ENCODE measurements at regions not wholly inside any gene's neighbourhood (a gene's known extent, or its start where the extent isn't known, plus 50 kb on each side); places are given as distances from the start of the nearest gene placed in this dataset.
"Not testable (repeated sequence)": the region's sequence is repeated elsewhere in the genome, so short reads cannot be mapped to it uniquely, and the experiment has no call there.

DNA sequence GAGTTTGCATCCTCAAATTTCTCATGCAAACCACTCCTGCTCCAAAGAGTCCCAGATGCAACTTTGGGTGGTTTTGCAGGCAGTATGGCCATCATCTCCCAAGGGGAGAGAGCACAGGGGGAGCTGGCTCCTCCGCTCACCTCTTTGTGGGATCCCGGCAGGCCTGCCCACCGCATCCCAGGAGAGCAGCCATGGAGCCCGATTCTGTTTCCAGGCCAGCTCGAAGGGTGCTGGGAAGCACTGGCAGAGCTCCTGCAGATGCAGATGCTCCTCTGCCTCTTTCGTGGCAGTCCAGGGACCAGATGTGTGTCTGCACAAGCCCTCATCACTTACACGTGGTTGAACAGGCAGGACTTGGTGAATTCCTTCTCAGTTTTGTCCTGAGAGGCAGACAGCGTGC is 239.3 kb upstream of the SGCG start:
- DNase-seq (ENCODE audit: extremely low read depth, low read depth, low spot score), result not testable (repeated sequence)

DNA sequence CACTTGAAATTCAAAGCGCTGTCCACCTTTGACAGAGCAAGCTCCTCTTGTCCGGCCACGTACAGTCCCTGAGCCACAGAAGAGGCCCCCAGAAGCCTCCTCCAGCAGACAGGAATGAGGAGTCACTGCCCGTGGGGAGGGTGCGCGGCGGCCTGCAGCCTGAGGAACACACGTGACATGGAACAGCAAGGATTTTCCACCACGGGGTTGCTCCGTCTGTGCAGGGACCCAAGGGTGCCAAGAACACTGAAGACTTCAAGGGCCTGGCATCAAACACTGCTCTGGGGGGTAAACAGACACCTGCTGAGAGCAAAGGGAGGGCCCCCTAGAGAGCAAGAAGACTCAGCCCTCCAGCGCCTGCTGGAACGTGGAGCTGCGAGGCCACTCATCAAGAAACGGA is 237.9 kb upstream of the SGCG start:
- DNase-seq (ENCODE audit: extremely low read depth, low read depth, low spot score), result not testable (repeated sequence)

DNA sequence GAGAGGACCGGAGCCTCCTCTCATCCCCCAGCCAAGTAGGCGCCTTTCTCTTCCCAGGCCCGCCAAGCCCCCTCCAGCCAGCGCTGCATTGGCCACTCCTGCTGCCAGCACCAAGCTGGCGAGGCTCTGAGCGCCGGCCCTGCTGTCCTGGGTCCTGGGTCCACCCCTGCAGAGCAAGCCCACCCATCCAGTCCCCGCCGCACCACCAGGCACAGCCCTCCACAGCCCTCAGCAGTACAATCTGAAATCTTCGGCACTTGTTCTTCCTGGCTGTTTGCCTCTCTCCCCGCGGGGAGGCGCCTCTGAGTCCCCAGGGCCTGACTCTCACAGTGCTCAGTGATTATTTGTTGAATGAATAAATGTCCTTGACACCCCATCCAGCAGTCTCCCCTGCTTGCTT is 236.4 kb upstream of the SGCG start:
- DNase-seq (ENCODE audit: extremely low read depth, low read depth, low spot score), result no peak

DNA sequence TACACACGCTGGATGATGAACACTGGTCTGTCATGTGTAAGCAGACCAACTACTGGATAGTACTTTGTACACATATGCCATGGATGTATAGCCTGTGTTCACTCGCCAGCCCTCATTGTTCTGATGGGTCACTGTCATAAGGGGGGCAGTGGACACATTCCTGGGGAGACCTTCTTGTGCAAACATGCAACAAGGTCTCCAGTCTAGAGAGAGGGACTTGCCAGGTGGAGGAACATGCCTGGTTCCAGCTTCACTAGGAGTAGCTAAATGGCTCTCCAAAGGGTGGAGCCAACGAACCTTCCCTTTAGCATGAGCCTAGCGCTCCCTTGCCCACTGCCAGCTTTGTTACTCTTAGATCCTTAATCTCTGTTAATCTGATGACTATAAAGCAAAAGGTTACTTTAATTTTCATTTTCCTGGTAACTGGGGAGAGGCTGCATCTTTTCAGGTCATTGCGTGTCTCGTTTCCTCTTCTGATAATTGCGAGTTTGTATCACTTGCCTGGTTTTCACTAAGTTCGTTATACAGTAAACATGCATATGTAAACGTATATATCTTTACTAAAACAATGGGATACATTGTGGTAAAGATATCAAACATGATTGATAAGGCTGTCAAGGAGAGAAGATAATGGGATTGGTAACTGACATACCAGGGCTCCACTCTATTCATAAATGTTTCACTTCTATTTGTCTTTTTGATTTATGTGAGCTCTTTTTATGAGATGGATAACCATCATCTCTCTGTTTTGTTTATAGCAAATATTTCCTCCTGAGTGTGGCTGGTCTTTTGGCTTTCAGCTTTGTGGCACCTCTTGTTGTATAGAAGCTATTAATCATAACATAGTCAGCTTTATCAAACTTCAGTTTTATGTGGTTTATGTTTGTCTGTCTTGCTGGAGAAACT is 235.2 kb upstream of the SGCG start:
- no peak for DNase-seq (ENCODE audit: extremely low read depth, low read depth, low spot score)

DNA sequence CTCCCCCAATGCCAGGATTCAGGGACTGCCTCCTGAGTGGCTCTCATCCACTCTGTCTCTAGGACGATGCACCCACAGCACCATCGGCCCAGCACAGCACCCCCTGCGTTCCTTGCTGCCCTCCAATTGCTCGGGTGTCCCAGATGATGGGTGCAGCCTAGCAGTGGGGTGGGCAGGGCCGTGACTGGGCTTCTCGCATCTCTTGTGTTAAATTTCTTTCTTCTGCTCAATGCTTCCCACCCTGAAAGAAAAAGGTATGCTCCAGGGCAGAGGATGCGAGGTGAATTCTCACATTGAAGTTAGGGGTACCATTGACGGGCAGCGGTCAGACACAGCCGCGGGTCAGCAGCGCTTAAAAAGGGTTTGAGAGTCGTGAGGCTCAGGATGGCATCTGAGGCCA is 232.4 kb upstream of the SGCG start:
- DNase-seq (ENCODE audit: extremely low read depth, low read depth, low spot score), result no peak

DNA sequence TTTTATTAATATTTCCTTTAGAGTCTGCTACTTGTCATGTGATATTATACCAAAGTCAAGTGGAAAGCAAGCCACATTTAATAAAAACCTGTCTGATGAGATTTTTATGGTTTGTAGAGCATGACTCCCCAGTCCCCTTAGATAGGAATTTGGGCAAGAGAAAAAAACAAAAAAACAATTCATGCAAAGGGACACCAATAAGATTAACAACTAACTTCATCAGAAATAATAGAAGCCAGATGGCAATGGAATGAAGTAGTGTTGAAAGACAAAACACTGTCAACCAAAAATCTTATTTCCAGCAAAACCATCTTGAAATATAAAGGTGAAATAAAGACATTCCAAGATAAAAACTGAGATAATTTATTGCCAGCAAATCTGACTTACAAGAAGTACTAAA is 228.8 kb upstream of the SGCG start:
- not testable (repeated sequence) for DNase-seq (ENCODE audit: extremely low read depth, low read depth, low spot score)

DNA sequence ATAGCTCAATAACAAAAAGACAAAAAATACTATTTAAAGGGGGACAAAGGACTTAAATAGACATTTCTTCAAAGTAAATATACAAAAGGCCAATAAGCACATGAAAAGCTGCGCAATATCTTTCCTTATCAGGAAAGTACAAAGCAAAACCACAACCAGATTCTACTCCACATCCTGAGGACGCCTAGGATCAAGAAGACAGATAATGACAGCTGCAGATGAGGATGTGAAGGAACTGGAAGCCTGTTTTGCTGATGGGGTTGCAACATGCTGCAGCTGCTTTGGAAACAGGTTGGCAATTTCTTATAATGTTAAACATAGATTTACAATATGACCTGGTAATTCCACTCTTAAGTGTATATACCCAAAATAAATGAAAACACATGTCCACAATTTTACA is 225.6 kb upstream of the SGCG start:
- not testable (repeated sequence) for DNase-seq (ENCODE audit: extremely low read depth, low read depth, low spot score)

DNA sequence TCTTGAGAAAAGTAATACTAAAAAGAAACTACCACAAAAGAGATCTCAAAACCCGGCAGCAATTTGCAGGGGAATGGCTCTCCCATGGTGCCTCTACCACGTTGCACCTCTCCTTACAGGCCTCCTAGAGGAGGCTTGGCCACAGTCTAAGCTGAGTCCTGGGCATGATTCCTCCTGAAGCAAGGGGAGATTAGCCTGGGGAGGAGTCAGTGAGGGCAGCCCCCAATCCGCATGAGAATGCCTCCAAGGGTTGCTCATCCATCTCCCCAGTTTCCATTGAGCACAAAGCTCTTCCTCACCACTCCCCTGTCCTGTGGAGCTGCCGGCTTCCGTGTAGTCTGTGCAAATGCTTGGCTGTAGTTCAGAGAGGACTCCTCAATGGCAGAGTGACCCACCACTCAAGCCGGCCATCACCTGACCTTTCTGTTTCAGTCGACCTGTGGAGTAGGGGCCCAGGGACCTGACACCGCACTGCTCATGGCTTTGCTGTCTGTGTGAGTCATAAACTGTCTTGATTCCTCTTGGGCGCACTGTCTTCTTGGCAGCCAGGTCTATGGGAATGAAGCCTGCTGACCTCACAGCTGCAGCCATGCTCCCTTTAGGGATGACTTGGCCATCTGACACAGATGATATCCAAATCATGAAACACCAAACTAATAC is 224.2 kb upstream of the SGCG start:
- not testable (repeated sequence) for DNase-seq (ENCODE audit: extremely low read depth, low read depth, low spot score)

DNA sequence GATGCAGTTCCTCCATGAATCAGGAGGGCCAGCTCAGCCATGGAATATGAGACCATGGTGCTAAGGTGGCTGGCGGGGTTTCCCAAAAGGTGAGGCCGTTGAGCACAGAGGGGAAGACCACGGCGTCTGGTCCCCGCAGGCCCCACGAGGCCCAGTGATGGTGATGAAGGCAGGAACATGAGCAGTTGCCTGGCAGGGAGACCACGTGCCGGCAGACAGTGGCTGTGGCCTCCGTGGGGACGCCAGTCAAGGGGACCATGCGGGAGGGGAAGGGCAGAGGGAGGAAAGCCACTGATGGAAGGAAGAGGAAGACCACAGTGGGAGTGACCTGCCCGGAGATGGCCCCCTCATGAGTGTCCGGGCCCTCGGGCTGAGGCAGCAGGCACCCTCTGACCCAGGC is 220.9 kb upstream of the SGCG start:
- DNase-seq (ENCODE audit: extremely low read depth, low read depth, low spot score), result not testable (repeated sequence)

DNA sequence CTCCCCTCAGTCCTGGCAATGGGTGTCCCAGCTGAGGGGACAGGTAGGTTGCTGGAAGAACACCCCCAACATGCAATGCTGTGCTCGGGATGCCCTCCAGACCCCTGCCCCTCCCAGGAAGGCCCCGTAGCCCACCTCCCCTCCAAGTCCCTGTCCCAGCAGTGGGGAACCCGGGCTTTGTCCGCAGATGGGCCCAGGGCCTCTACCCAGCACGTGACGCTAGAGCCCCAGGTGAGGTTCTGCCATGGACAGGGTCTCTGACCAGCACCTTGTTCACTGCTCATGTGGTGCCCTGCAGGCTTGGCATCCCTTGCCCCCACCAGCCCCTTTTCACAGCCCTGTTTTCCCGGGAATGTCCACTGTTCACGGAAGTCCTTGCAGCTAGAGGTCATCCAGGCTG is 220.0 kb upstream of the SGCG start:
- no peak for DNase-seq (ENCODE audit: extremely low read depth, low read depth, low spot score)

DNA sequence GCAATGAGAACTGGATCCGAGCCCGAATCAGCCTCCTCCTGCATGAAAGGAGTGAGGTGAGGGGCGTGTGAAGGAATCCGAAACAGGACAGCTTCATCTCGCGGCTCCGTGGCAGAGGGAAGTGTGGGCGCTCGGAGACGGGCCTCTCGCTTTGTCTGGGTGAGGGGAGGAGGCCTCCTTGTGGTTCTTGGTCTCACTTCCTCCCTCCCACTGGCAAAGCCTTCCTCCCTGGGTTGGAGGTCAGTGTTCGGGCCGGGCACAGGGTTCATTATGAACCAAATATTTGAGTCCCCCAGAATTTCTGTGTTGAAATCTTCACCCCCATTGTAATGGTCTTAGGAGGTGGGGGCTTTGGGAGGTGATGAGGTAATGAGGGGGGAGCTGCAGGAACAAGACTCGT is 219.4 kb upstream of the SGCG start:
- not testable (repeated sequence) for DNase-seq (ENCODE audit: extremely low read depth, low read depth, low spot score)

DNA sequence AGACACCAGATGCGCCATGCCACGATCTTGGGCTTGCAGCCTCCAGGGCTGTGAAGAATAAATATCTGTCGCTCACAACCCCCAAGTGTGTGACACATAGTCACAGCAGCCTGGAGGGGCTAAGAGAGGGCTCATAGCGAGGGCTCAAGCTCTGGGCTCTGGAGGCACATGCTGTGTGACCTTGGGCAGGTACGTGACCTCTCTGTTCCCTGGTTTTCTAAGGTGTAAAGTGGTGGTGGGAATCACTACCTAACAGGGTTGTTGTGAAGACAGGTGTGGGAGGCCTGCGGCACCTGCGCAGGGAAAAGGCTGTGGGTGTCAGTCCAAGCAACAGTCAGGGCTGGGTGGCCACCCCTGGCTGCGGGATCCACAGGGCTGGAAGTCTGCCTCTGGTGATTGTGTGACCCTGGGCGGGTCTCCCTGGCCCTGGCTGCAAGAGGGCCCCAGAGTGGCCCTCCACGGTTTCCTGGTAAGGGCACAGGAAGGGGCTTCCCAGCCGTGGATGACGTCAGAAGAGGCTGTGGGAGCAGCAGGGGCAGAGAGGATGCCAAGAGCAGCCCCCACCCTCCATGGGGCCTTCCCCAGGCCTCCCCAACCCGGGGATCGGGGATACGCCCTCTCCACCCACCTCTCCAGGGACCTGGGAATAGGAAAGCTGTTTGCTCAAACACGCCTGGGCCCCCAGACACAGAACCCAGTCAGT is 218.8 kb upstream of the SGCG start:
- DNase-seq (ENCODE audit: extremely low read depth, low read depth, low spot score), result no peak

DNA sequence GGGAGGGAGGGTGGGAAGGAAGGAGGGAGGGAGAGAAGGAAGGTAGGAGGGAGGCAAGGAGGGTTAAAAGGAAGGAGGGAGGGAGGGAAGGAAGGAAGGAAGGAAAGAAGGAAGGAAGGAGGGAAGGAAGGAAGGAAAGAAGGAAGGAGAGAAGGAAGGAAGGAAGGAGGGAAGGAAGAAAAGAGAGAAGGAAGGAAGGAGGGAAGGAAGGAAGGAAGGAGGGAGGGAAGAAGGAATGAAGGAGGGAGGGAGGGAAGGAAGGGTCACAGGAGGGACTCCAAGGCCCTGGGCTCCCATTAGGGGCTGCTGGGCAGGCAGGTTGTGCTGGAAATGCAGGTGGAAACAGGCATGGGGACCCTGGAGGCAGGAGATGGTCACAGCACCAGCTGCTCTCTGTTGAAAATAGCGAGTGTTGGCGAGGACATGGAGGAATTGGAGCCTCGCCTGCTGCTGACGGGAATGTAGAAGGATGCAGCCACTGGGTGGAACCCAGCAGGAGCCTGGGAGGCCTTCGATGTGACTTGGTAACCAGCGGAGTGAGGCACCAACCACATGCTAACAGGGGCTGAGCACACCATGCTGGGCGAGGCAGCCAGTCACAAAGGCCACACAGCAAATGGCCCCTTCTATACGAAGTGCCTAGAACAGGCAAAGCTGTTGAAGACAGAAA is 217.3 kb upstream of the SGCG start:
- DNase-seq (ENCODE audit: extremely low read depth, low read depth, low spot score), result not testable (repeated sequence)

DNA sequence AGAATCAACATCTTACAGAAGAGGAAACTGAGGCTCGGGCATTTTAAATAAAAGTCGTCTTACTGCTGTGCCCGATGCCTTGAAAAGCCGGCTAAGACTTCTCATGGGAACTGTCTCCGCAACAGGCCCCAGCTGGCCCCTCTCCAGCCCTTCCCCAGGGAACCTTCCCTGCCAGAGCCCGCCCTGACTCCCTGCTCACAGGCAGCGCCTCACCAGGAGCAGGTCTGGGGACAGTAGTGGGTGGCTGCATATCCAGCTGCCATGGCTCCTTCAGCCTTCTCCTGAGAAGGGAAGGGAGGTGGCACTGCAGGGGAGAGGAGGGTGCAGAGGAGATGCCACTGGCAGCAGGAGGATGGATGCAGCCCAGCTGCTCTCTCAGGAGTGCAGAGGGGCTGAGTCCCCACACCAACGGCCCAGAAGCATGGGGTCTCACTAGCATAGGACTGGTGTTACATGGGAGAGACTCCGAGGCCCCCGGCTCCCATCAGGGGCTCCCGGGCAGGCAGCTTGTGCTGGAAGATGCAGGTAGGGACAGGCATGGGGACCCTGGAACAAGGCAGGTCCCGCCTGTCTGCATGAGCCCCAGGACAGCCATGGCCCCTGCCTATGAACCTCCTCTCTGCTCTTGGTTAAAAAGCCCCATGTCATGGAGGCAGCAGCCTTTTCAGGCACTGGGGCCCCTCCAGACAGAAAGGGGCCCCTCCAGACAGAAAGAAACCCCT is 216.4 kb upstream of the SGCG start:
- DNase-seq (ENCODE audit: extremely low read depth, low read depth, low spot score), result no peak

DNA sequence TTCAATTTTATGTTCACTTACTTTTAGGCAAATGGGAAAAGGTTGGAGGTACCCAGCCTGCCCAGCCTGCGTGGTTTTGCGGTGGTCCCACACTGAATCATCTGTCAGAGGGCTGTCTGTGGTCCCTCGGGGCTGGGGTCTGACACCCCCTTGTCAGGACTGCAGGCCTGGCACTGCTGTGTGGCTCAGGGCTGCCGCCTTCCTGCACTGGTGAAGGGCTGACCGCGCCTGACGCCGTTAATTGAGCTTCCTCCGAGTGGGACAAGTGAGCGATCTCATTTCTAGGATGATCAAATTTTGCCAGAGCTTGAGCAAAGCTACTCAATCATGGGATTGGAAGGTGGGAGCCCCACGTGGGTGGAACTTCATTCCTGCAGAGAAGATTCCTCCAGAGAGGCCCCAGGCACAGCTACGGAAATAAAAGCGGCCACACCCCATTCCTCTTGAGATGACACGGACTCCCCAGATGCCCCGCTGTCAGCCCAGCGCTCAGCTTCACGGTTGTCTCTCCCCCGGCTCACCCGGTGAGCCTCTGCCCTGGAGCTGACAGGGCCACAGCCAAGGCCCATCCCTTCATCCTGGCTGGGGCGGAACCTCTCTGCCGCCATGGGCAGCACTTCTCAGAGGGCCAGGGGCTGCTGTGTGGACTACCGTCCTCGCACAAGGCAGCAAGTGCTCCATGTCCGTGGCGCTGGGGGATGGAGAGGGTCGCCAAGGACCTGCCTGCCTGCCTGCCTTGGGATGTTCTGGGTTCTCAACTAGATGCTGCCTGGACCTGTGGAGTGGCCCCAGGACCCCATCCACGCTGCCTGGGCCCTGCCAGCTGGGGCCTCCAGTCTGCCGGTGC is 215.5 kb upstream of the SGCG start:
- not testable (repeated sequence) for DNase-seq (ENCODE audit: extremely low read depth, low read depth, low spot score)

DNA sequence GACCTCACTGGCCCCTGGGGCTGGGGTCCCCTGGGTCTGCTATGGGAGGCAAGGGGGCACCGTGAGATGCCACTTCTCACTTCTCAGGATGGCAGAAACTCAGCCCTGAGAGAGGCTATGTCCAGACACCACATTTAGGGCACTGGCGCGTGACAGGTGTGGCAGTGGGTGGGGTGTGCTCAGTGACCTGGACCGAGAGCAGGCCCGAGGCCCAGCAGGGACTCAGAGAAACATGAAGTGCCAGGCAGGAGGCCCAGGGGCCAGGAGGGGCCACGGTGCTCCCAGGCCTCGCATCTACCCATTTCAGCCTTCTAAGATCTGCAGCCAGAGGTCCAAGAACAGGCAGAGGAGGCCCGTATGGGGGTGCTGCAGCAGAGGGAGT is 214.9 kb upstream of the SGCG start:
- not testable (repeated sequence) for DNase-seq (ENCODE audit: extremely low read depth, low read depth, low spot score)

DNA sequence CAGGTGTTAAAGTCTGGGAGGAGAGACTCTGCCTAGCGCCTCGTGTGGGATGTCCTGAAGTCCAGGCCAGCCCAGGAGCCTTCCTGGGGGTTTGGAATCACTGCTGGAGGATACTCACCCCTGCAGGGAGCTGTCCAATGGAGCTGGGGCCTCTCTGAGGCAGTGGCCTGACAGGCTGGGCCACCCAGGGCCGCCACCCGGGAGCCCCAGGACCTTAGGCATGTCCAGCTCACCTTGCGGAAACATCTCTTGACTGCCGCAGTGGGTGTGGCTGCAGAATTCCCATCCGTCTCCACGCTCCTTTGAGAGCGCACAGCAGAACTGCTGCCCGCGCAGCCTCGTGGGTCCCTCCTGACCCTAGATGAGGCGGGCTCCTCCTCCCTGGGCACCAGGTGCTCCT is 214.0 kb upstream of the SGCG start:
- not testable (repeated sequence) for DNase-seq (ENCODE audit: extremely low read depth, low read depth, low spot score)

DNA sequence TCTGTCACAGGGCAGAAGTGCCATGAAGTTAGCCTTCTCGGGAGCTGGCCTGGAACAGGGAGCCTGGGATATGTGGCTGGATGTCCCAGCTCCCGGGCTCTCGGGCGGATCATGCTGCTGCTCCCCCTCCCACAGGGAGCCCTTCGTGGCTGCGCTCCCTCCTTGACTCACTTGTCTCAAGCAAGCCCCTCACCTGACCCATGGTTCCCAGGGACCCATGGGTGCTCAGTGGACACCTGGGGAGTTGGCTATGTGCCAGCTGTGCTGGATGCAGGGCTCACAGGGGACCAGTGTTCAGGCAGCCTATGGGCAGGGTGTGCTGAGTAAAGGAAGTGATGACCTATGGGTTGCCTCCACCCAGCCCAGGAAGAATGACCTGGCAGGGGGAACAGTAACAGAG is 213.1 kb upstream of the SGCG start:
- no peak for DNase-seq (ENCODE audit: extremely low read depth, low read depth, low spot score)

DNA sequence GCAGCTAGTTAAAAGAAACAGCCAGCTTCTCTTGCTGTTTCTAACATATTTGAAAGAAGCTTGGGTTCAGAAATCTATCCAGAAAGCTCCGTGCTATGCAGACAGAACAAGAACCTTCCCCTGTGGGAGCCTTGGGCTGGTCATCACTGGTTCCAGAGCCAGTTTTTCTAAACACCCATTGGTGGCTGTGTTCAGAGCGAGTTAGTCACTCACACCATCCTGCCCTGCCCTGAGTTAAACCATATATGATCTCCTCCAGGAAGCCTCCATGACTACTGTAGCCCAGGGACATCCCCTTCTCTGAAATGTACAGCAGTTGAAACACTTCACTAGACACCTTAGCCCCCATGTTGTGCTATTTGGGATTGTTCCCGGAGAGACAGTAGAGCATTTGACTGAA is 200.8 kb upstream of the SGCG start:
- DNase-seq (ENCODE audit: extremely low read depth, low read depth, low spot score), result no peak

DNA sequence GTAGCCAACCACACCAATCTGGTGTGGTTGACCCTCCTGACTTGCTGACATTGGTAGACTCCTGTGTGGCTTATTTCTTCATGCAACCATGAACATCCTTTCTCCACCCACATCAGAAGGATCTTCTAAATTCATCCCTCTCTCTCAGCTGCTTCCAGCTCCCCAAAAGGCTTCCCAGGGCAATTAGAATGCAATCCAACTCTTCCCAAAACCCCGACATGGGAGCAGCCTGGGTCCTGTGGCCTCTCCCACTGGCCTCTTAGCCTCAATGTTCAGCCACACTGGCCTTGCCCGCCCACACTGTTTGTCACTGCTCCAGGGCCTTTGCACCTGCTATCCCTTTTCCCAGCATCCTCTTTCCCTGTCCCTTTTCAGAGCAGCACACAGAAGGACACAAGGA is 199.8 kb upstream of the SGCG start:
- no peak for DNase-seq (ENCODE audit: extremely low read depth, low read depth, low spot score)

All from glomerular endothelial cell (primary cell).